Mammary epithelial cell (primary cell): ENCODE measurements at regions not wholly inside any gene's neighbourhood (a gene's known extent, or its start where the extent isn't known, plus 50 kb on each side); places are given as distances from the start of the nearest gene placed in this dataset.

Experiments
- CTCF ChIP-seq, 2 donors: IDR thresholded peaks in 1 of 2; conservative IDR thresholded peaks in 1 of 2; 2 replicates each; pipeline ENCODE4 v1.5.1; 2011 to 2012; ENCODE audit warnings: inconsistent platforms in 2 of 2, low read length in 2 of 2, mild to moderate bottlenecking in 2 of 2, control low read depth in 1 of 2, low read depth in 1 of 2; ENCODE audit not compliant: insufficient read depth in 1 of 2; ENCODE audit errors: extremely low read depth in 1 of 2
- EZH2 ChIP-seq: IDR thresholded peaks from 2 replicates; pipeline ENCODE4 v1.6.1; 2012; ENCODE audit warnings: low read length, inconsistent platforms, borderline replicate concordance

- TF ChIP-seq EZH2 (no peak), CTCF (conservative IDR thresholded peaks at IDR 0.05 in 1 of 2, IDR thresholded peaks at IDR 0.05 in 1 of 2; ENCODE audit: extremely low read depth in 1 of 2, insufficient read depth in 1 of 2, low read depth in 1 of 2, low read length in 2 of 2) (no peak)
These were observed 833.0 kb upstream of the WWC1 start for GRCh38 chr5:167458412-167458811.
